ENCODE measurements at regions not wholly inside any gene's neighbourhood (a gene's known extent, or its start where the extent isn't known, plus 50 kb on each side); places are given as distances from the start of the nearest gene placed in this dataset.

DNA sequence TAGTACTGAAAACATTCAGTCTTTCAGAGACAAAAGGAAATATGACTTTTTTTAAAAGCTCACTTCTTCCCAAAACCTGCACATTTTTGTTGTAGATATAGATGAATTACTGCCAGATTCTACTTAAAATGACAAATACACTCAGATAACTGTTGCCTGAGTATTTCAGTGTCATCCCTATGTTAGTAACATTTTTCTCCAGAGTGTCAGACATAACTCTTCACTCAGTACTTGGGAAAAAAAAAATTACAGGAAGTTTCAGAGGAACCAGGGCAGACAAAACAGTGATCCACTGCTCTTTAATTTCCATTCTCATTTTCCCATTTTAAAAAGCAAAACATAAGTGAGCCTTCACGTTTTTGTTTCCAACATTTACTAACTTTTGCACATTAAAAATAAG is 79.3 kb upstream of the ITGA1 start:
- no peak overlapping the region for H3K9ac ChIP-seq (ENCODE audit: low read length)
- no peak overlapping the region for H3K4me3 ChIP-seq (ENCODE audit: low read length)
- H3K36me3 ChIP-seq (ENCODE audit: control insufficient read depth, low read depth, low read length) = no peaks in the 10 kb centered on the region
- no peak overlapping the region for H3K27ac ChIP-seq (ENCODE audit: low read length)
- no peaks in the 10 kb centered on the region for H3K27me3 ChIP-seq (ENCODE audit: control insufficient read depth, insufficient read depth, low read length)
- H3K4me1 ChIP-seq (ENCODE audit: control insufficient read depth, low read depth, low read length) = peaks cover 7% of the 10 kb centered on the region
- no peaks in the 10 kb centered on the region for H3K9me3 ChIP-seq (ENCODE audit: control insufficient read depth, low read depth, low read length)

DNA sequence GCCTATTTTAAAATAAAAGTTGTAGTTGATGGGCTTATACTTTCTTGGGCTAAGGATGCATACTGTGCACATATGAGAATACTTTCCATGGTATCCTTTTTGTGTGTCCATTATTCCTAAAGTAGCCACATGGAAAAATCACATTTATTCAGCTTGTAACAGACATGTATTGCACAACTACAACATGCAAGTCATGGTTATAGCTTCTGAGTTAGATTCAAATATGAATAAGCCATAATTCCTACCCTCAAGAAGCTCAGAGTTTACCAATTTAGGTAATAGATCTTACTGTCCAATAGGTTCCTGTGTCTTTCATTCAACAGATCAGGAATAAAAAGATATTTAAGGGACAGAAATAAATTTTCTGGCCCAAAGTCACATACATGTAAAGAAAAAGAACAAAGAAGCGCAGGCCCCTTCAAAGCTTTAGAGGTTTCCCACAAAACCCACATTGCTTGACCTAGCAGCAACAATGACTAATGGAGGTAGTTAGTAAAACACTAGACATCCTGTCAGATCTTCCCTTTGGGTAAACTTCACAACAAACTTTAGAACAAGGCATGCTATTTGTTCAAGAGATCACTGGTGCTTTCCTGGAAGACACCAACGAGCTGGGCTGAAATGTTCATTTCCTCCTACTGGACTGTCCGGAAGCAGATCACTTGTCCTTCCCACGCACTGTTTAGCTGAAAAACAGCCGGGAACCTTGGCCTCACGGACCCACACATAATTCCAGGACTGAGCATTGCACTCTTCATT is 78.4 kb upstream of the ITGA1 start:
- Histone ChIP-seq H3K4me1 (ENCODE audit: control insufficient read depth, low read depth, low read length) (peaks cover 7% of the 10 kb centered on the region), H3K9ac (ENCODE audit: low read length) (no peak overlapping the region), H3K36me3 (ENCODE audit: control insufficient read depth, low read depth, low read length) (no peaks in the 10 kb centered on the region), H3K27me3 (ENCODE audit: control insufficient read depth, insufficient read depth, low read length) (no peaks in the 10 kb centered on the region), H3K4me3 (ENCODE audit: low read length) (no peak overlapping the region), H3K27ac (ENCODE audit: low read length) (no peak overlapping the region), H3K9me3 (ENCODE audit: control insufficient read depth, low read depth, low read length) (no peaks in the 10 kb centered on the region)

DNA sequence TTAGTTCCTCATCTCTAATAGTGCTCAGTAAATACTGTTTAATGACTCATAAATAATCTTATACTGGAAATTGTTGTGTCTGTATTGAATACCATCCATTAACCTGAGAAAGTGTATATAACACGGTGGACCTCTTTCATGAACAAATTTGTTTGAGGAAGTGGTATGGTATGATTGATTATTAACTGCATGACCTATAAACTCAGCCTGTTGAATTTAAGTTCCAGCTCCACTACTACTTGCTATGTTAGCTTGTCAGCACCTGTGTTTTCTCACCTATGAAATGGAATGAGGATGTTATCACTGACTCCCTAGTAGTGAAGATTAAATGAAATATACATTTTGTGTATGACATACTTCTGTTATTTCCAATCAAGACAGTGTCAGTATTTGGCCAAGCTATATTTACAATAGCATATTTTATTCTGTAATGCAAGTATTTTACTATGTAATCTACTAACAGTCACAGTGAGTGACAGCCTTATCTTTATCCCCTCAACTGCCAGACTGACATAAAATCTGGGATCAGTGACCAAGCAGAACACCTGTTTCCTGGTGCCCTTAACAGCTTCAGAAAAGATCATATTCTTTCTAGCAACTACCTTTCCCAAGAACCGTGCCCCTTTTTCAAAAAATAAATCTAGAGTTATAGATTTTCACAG is 77.3 kb upstream of the ITGA1 start:
- Histone ChIP-seq H3K27ac (ENCODE audit: low read length) (no peak overlapping the region), H3K4me3 (ENCODE audit: low read length) (no peak overlapping the region), H3K4me1 (ENCODE audit: control insufficient read depth, low read depth, low read length) (peaks cover 7% of the 10 kb centered on the region), H3K9ac (ENCODE audit: low read length) (no peak overlapping the region), H3K9me3 (ENCODE audit: control insufficient read depth, low read depth, low read length) (no peaks in the 10 kb centered on the region), H3K36me3 (ENCODE audit: control insufficient read depth, low read depth, low read length) (no peaks in the 10 kb centered on the region), H3K27me3 (ENCODE audit: control insufficient read depth, insufficient read depth, low read length) (no peaks in the 10 kb centered on the region)

DNA sequence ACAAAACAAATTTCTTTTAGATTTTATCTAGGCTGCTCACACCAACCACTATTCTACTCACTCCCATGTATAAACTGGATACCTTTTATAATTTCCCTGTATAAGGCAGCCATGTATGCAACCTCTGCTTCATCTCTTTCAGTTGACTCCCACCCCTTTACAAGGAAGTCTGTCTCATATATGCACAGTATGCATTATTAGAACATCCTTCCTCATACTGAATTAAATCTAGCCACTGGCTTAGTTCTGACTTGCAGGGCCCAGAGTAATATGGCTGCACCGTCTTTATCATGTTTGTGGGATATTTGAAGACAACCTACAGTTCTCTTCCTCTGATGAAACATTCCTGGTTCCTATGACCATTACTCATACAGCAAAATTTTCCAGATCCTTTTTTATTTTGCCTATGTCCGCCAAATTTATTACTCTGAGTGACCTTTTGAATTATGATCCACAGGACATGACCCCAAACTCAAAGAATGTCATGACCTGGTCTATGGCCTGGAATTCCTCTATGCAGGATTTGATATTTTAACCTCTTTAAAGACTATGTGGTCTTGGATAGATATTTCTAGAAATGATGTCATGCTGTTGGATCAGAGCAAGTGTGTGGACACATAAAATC is 76.6 kb upstream of the ITGA1 start:
- no peaks in the 10 kb centered on the region for H3K9me3 ChIP-seq (ENCODE audit: control insufficient read depth, low read depth, low read length)
- H3K9ac ChIP-seq (ENCODE audit: low read length) = no peak overlapping the region
- H3K4me1 ChIP-seq (ENCODE audit: control insufficient read depth, low read depth, low read length) = peaks cover 7% of the 10 kb centered on the region
- no peaks in the 10 kb centered on the region for H3K27me3 ChIP-seq (ENCODE audit: control insufficient read depth, insufficient read depth, low read length)
- no peaks in the 10 kb centered on the region for H3K36me3 ChIP-seq (ENCODE audit: control insufficient read depth, low read depth, low read length)
- H3K4me3 ChIP-seq (ENCODE audit: low read length) = no peak overlapping the region
- H3K27ac ChIP-seq (ENCODE audit: low read length) = no peak overlapping the region

DNA sequence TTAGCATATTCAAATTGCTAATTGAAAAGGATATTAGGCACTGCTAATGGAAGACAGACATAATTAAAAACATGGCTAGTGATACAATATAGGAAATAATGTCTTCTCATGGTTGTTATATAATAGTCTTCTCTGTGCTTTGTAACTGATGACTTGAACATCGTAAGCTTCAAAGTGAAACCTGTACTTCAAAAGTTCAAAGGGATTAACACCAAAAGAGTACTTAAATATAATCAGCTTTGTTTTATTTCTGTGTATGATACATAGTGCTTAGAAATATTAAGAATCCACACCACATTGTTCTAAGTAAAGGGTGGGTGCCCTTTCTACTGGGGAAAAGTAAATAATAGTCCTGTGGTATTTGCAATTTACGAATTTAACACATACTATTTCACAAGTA is 75.4 kb upstream of the ITGA1 start:
- H3K9me3 ChIP-seq (ENCODE audit: control insufficient read depth, low read depth, low read length) = peaks cover 2% of the 10 kb centered on the region
- H3K9ac ChIP-seq (ENCODE audit: low read length) = no peak overlapping the region
- no peaks in the 10 kb centered on the region for H3K4me1 ChIP-seq (ENCODE audit: control insufficient read depth, low read depth, low read length)
- no peaks in the 10 kb centered on the region for H3K36me3 ChIP-seq (ENCODE audit: control insufficient read depth, low read depth, low read length)
- H3K4me3 ChIP-seq (ENCODE audit: low read length) = no peak overlapping the region
- H3K27ac ChIP-seq (ENCODE audit: low read length) = no peak overlapping the region
- H3K27me3 ChIP-seq (ENCODE audit: control insufficient read depth, insufficient read depth, low read length) = no peaks in the 10 kb centered on the region

DNA sequence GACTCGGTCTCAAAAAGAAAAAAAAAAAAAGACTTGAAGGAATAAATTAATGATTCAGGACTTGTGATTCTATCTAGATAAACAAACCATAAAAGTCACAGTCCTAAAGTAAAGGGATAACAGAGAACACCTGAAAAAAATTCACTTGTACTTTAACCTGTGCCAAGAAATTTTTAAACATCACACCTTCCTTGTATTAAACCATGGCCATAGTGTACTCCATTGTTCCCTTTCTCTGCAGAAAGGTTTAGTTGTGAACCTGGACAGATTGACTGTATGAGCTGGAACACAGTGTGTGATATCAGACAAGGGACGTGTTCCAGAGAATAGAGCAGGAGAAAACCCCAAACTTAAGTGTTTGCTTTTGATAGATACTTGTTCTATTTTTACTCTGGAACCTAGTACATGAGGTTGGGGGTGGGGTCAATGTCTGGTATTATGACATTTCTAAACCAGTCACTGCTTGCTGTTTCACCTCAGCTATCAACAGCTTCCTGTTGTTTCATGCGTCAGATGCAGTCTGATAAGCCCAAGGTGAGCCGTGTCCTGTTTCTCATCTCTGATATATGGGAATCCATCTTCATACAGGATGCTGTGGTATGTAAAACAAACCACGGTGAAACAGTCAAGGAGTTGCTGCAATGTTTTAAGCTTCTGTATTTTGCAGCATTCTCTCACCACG is 62.5 kb upstream of the ITGA1 start:
- Histone ChIP-seq H3K9ac (ENCODE audit: low read length) (no peak overlapping the region), H3K27ac (ENCODE audit: low read length) (no peak overlapping the region)

DNA sequence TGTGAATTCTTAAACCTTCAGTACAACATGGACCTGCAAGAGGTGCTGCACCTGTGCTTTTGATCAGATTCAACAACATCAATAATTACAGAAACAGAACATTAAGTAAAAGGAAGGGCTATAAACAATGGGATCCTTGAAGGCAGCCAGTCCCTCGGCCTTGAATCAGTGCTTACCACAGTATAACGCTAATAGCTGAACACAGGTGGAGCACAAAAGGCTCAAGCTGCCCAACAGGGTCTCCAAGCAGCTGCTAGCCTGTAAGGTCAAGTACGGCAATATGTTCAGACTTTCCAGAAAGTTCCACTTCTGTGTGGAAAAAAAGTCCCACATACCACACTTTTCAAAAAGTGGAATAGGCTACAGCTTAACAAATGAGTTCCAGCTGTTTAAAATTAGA is 61.9 kb upstream of the ITGA1 start:
- H3K4me3 ChIP-seq (ENCODE audit: low read length) = no peak overlapping the region
- no peaks in the 10 kb centered on the region for H3K9me3 ChIP-seq (ENCODE audit: control insufficient read depth, low read depth, low read length)
- no peaks in the 10 kb centered on the region for H3K36me3 ChIP-seq (ENCODE audit: control insufficient read depth, low read depth, low read length)
- H3K27ac ChIP-seq (ENCODE audit: low read length) = no peak overlapping the region
- H3K27me3 ChIP-seq (ENCODE audit: control insufficient read depth, insufficient read depth, low read length) = no peaks in the 10 kb centered on the region
- H3K9ac ChIP-seq (ENCODE audit: low read length) = no peak overlapping the region
- no peaks in the 10 kb centered on the region for H3K4me1 ChIP-seq (ENCODE audit: control insufficient read depth, low read depth, low read length)

More for the DNA sequence above, 62.5 kb upstream of the ITGA1 start:
- Histone ChIP-seq H3K4me1 (ENCODE audit: control insufficient read depth, low read depth, low read length) (no peaks in the 10 kb centered on the region), H3K27me3 (ENCODE audit: control insufficient read depth, insufficient read depth, low read length) (no peaks in the 10 kb centered on the region), H3K36me3 (ENCODE audit: control insufficient read depth, low read depth, low read length) (no peaks in the 10 kb centered on the region), H3K4me3 (ENCODE audit: low read length) (no peak overlapping the region), H3K9me3 (ENCODE audit: control insufficient read depth, low read depth, low read length) (no peaks in the 10 kb centered on the region)

DNA sequence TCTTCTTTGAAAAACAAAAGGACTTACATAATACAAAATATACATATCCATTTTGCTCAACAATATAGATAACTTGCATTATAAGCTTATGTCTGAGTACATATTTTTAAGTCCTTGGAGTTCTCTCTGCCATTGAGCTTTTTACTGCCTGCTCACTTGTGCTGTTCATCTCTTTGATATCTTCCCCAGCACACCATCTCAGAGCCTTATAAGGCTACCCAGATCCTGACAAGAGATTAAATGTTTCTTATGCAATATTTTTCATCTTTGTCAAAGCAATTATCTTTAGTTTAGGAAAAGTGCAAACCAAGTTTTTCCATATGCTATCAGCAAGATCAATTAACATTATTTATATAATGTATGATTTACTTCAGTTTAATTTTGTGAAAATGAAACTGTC is 60.7 kb upstream of the ITGA1 start:
- H3K9me3 ChIP-seq (ENCODE audit: control insufficient read depth, low read depth, low read length) = no peaks in the 10 kb centered on the region
- H3K27ac ChIP-seq (ENCODE audit: low read length) = no peak overlapping the region
- no peak overlapping the region for H3K9ac ChIP-seq (ENCODE audit: low read length)
- no peak overlapping the region for H3K4me3 ChIP-seq (ENCODE audit: low read length)
- no peaks in the 10 kb centered on the region for H3K36me3 ChIP-seq (ENCODE audit: control insufficient read depth, low read depth, low read length)
- H3K4me1 ChIP-seq (ENCODE audit: control insufficient read depth, low read depth, low read length) = no peaks in the 10 kb centered on the region
- no peaks in the 10 kb centered on the region for H3K27me3 ChIP-seq (ENCODE audit: control insufficient read depth, insufficient read depth, low read length)

DNA sequence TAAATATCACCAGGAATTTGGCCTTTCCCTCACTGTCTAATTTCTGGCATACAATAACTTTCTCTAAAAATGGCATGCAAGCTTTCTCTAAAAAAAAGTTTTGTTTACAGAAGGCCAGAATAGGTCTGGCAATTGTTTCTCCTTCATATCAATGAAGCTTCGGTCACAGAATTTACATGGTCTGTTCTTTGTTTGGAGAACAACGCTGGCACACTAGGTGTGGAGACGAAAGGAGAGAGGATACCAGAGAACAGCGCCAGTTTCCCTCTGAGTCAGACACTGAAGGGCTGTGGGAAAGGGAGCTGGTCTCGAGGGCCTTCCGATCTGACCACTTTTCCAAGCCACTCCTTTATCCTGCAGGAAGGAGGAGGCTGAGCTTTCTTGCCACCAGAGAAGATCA is 60.1 kb upstream of the ITGA1 start:
- Histone ChIP-seq H3K36me3 (ENCODE audit: control insufficient read depth, low read depth, low read length) (no peaks in the 10 kb centered on the region), H3K4me3 (ENCODE audit: low read length) (no peak overlapping the region), H3K27me3 (ENCODE audit: control insufficient read depth, insufficient read depth, low read length) (no peaks in the 10 kb centered on the region), H3K27ac (ENCODE audit: low read length) (no peak overlapping the region), H3K9ac (ENCODE audit: low read length) (no peak overlapping the region), H3K9me3 (ENCODE audit: control insufficient read depth, low read depth, low read length) (no peaks in the 10 kb centered on the region), H3K4me1 (ENCODE audit: control insufficient read depth, low read depth, low read length) (no peaks in the 10 kb centered on the region)

DNA sequence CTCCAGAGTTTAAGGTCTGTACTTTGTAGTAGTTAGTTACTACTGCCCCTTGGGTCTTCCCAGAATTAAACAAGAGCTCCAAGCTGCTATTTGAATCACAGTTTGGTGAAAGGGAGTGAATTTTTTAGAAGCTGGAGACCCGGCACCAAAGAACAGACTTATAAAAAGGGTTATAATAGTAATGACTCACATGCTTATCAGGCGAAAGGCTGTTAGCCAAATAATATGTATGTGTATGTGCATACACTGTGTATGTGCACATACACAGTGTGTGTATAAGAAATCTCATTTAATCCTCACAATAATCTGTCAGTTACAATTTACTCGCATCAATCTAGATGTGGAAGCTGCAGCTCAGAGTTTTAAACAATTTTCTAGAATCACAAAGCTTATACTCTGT is 59.5 kb upstream of the ITGA1 start:
- no peak overlapping the region for H3K4me3 ChIP-seq (ENCODE audit: low read length)
- H3K9ac ChIP-seq (ENCODE audit: low read length) = no peak overlapping the region
- no peaks in the 10 kb centered on the region for H3K27me3 ChIP-seq (ENCODE audit: control insufficient read depth, insufficient read depth, low read length)
- no peak overlapping the region for H3K27ac ChIP-seq (ENCODE audit: low read length)
- no peaks in the 10 kb centered on the region for H3K9me3 ChIP-seq (ENCODE audit: control insufficient read depth, low read depth, low read length)
- no peaks in the 10 kb centered on the region for H3K36me3 ChIP-seq (ENCODE audit: control insufficient read depth, low read depth, low read length)
- no peaks in the 10 kb centered on the region for H3K4me1 ChIP-seq (ENCODE audit: control insufficient read depth, low read depth, low read length)

DNA sequence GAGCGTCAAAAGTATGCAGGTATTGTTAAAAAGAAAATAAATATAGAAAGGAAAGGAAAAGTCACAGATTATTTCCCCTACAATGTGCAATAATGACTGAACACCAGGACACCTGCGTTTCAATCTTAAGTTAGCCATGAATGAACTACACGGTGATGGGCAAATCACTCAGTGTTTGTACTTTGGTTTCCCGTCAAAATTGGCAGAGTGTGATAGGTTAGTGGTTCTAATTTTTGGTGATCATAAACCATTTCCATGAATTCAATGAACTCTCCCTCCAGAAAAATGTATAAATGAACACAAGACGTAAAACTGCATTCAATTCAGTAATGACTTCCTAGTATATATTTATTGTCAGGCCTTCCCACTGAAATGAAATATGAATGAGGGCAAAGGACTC is 59.0 kb upstream of the ITGA1 start:
- H3K4me1 ChIP-seq (ENCODE audit: control insufficient read depth, low read depth, low read length) = no peaks in the 10 kb centered on the region
- no peaks in the 10 kb centered on the region for H3K27me3 ChIP-seq (ENCODE audit: control insufficient read depth, insufficient read depth, low read length)
- H3K9ac ChIP-seq (ENCODE audit: low read length) = no peak overlapping the region
- no peak overlapping the region for H3K27ac ChIP-seq (ENCODE audit: low read length)
- H3K9me3 ChIP-seq (ENCODE audit: control insufficient read depth, low read depth, low read length) = no peaks in the 10 kb centered on the region
- H3K36me3 ChIP-seq (ENCODE audit: control insufficient read depth, low read depth, low read length) = no peaks in the 10 kb centered on the region
- H3K4me3 ChIP-seq (ENCODE audit: low read length) = no peak overlapping the region
